HG03025 (cell line): ENCODE measurements at regions not wholly inside any gene's neighbourhood (a gene's known extent, or its start where the extent isn't known, plus 50 kb on each side); places are given as distances from the start of the nearest gene placed in this dataset.
"Not testable (repeated sequence)": the region's sequence is repeated elsewhere in the genome, so short reads cannot be mapped to it uniquely, and the experiment has no call there.

Experiments
- ATAC-seq: cut with Tn5 transposase; IDR thresholded peaks from one replicate; pipeline ENCODE4 v1.9.1; 2021; ENCODE audit warnings: mild to moderate bottlenecking, moderate library complexity; ENCODE audit not compliant: unreplicated experiment, low FRiP score

DNA sequence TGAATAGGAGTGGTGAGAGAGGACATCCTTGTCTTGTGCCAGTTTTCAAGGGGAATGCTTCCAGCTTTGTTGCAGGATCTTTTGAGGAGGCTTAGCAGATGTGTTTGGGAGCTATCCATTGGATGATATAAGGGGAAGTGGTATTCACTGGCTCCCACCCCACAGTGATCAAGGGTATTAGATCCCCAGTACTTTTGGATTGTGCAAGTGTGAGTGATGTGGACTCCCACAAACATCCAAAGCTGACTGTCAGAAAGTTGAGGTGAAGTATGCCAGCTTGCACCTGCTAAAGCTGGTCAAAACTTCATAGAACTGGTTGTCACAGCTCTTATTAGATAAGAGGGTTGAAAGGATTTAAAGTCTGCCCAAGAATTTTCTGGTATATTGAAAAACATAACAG, 110.1 kb upstream of the BTG1 start:
- ATAC-seq: no peak

DNA sequence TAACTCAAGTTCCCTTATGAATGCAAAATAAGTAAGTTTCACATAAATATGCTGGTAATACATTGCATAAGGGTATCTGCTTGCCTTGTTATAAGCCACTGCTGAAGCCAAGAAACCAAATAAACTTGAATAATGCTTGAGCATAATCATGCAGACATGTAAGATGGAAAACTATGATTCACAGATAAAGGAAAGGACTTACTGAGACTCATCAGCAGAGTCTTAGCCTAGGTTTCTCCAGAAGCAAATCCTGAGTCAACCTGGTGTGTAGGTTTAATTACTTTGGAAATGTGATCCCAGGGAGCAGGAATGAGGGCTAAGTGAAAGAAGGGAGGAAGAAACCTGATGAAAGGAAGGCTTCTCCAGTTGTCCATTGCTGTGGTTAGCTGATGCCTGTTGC, 107.7 kb upstream of the BTG1 start:
- ATAC-seq: no peak

DNA sequence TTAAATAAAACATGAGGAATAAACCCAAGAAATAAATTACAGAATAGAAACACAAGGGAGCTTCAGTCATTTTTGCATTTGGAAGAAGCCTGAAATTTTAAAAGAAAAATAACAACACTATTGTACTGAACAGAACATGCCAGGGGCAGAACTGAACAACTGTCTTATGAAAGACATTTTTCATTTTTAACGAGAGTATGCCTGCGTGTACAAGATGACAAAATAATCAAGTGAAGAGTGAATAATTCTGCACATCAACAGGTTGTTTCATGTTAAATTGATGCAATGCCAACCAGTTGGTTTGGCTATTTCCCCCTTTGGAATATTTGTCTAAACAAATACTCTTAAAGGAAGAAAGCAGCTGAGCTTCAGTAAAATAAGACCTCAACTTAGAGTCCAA, 103.3 kb upstream of the BTG1 start:
- no peak for ATAC-seq

DNA sequence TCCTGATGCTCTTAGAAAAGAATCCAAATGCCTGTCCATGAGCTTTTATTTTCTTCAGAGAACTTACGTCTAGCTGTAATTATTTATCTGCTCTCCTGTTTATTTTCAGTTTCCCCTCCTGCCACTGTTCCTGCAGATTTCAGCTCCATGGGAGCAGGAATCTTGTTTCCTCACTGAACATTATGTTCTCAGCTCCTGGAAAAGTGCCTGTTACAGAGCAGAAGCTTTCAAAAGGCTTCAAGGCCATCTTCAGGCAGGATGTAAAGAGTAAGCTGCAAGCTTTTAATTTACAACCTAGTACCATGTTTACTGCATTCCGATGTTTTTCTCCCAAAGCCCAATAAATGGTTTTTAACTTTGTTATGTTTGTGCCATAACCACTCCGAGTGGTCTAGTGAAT, 98.4 kb upstream of the BTG1 start:
- ATAC-seq: no peak

DNA sequence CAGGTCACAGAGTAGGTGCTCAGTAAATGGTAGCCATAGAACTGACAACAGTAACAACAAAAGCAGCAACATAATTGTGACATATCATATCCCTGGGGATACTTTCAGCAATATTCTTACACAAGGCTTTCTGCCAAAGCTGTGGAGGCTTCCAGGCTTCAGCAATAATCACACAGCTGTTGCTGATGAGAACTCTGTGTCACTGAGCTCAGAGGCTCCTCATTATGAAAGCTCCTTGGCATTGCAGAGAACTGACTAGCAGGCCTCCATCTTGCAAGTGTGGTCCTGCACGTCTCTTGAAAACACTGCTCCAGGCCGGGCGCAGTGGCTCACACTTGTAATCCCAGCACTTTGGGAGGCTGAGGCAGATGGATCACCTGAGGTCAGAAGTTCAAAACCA, 97.3 kb upstream of the BTG1 start:
- ATAC-seq: no peak

DNA sequence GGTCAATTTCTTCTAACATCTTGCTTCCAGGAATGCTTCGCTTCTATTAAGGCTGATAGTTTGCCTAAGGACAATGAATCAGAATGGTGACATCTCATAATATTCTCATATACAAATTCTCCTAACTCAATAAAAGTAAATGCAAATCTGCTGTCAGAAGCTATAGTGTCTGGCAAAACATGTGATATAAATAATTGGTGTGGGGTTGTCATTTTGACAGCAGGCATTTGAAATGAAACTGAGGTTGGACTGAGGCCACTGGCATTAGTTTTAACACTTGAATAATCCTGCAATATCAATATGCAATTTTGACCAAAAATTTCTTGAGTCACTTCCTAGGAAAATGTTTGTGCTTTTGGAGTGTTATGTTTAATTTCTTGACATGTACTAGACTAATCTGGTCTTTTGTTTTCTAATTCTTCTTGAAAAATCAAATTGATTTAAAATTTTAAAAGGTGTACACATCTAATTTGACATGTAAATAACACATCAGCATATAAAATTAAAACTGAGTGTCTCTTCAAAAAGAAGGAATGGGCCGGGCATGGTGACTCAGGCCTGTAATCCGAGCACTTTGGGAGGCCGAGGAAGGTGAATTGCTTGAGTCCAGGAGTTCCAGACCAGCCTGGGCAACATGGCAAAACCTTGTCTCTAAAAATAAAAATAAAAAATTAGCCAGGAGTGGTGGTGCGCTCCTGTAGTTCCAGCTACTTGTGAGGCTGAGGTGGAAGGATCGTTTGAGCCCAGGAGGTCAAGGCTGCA, 92.3 kb upstream of the BTG1 start:
- no peak for ATAC-seq

DNA sequence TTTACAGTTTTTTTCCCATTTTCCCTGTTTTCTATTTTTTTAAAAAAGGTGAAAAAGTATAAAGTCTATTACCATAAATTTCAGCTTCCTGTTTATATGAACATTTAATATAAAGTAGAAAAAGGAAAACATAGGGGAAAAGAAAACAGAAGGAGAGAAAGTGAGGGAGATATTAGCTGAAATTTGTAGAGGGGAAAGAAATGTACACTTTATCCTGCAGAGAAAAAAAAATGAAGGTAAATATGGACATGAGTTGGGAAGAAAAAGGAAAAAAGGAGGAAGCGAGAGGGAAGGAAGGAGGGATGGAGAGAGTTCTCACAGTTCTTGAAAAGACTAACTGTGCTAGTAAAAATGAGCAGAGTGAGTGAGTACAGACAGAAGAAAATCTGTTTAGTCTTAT, 91.6 kb upstream of the BTG1 start:
- ATAC-seq: no peak

DNA sequence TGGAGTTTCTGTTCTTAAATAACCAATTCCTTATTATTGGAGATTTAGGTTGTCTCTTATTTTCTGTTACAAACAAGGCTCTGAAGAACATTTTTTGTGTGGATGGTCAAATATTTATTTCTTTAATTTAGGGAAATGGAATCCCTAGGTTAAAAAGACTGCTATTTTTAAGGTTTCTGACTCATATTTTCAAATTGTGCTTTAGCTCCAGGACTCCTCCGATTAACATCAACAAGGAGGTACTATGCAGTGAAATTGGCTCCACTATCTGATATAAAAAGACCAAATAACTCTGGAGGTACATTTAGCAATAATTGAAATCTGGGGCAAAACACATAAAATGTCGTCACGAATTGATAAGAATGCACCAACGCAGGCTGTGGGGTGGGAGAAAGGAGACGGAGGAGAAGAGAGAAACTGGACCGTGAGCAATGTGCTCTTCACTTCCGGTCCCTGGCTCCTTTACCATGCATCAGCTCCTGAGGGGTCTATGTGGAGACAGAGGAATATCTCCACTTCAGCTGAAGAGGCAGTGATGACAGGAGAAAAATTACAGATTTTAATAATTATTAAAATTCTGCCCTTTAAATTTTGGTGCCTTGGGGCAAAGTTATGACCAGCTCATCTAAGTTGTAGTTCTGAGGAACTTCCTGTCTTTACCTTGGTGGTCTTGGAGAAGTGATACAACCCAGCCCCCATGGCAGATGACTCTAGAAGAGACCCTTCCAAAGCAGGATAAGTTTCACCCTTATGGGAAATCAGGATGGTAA, 90.2 kb upstream of the BTG1 start:
- no peak for ATAC-seq

DNA sequence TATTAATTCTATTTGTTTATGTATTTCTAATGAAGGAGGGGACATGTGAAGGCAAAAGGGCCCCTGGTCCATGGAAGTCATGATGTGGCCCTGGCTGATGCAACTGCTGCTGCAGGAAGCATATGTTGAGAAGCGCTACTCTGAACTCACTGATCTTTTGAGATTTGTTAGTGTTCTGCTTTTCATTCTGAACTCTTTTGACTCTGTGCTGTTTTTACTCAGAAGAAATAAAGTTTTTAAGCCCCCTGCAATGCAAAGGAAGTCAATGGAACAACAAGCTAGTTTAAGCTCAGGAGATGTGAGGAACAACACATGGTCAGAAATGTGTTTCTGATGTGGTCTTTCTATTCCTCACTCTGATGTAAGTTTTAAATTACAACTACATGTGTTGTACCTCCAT, 88.9 kb upstream of the BTG1 start:
- ATAC-seq: no peak

DNA sequence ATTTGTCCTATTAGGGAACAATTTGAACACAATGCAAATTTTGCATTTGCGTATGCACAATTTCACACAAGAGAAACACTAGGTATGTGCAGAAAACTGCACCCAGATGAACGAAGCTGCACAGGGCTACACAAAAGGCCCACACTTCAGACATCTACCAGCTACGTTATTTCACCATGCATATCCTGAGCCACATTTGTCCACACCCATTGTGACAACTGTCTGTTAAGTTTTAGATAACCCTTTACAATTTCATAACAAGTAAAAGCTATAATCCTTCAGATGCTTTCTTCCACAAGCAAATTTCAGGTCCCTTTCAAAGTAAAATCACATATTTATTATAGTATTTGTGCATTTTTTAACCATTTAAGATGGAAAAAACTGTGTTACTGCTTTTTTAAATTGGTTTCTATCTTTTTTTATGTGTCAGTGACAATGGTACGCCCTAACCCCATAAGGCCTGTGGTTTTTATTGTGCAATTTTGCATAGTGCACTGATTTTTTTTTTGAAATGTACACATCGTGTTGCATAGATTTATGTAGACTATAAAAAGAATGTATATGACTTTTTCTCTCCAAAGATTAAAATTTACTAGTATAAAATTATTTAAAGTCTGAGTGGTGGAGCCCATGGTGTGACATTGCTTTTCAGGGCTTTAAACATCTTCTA, 87.8 kb upstream of the BTG1 start:
- no peak for ATAC-seq

DNA sequence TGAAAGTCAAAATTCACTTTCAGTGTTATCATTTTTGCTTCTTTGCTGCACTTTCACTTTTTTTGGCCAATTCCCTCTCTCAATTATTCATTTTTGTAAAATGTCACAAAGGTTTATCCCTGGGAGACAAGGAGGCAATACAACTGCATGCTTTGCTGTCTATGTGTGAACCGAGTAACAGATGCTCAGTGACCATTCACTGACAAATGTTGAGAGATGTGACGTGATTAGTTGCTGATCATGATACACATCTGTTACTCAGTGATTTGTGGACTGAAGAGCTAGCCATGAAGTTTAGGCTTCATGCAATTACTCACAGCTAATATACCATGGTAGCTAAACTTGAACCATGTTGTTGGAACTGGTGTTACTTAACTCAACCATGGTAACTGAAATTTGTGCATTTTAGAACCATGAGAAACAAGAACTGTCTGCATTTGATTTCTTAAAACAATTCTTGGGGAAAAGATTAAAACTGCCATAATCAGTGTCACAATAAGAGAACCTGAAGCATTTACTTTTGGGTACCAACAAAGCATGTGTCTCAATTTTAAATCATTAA, 86.8 kb upstream of the BTG1 start:
- ATAC-seq: not testable (repeated sequence)

DNA sequence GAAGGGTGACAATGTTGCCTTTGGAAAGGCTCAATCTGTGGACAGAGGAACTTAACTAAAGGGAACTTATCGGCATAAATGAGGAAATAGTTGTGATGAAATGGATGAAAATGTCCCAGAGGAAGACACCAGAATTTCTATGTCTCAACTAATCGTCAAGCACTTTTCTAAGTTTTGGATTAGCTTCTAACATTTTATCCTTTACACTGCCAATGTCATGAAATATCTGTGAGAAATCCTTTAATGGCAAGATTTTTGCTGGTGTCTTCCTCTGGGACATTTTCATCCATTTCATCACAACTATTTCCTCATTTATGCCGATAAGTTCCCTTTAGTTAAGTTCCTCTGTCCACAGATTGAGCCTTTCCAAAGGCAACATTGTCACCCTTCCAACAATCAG, 86.3 kb upstream of the BTG1 start:
- ATAC-seq: not testable (repeated sequence)

DNA sequence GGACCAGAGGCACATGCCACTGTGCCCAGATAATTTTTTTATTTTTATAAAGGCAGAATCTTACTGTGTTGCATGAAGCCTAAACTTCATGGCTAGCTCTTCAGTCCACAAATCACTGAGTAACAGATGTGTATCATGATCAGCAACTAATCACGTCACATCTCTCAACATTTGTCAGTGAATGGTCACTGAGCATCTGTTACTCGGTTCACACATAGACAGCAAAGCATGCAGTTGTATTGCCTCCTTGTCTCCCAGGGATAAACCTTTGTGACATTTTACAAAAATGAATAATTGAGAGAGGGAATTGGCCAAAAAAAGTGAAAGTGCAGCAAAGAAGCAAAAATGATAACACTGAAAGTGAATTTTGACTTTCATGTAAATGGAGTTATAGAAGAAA, 85.9 kb upstream of the BTG1 start:
- ATAC-seq: not testable (repeated sequence)

DNA sequence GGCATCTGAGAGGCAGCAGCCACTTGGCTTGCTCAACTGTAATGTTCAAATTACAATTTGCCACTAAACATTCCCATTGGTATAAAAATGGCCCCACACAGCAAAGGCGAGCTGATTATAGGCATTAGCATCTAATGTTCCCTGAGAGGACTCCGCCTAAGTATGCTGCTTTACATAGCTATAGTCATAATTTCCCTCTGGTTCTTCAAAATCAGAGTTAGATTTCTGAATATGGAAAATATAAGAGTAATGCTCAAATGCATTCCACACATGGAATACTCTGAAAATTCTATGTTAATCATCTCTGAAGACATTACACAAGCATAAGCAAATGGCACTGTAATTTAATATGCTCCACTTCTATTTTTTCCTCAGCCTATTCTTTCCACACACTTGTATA, 83.7 kb upstream of the BTG1 start:
- no peak for ATAC-seq

DNA sequence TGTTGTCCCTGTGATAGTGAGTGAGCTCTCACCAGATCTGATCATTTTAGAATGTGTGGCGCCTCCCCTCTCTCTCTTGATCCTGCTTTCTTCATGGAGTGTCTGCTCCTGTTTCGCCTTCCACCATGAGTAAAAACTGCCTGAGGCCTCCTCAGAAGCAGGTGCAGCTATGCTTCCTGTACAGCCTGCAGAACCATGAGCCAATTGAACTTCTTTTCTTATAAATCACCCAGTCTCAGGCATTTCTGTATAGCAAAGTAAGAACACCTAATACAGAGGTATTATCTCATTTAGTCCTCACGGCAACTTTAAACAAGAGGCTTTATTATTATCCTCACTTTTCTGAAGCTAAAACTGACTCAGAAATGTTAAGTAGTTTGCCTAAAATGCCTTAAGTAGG, 81.3 kb upstream of the BTG1 start:
- ATAC-seq: no peak

DNA sequence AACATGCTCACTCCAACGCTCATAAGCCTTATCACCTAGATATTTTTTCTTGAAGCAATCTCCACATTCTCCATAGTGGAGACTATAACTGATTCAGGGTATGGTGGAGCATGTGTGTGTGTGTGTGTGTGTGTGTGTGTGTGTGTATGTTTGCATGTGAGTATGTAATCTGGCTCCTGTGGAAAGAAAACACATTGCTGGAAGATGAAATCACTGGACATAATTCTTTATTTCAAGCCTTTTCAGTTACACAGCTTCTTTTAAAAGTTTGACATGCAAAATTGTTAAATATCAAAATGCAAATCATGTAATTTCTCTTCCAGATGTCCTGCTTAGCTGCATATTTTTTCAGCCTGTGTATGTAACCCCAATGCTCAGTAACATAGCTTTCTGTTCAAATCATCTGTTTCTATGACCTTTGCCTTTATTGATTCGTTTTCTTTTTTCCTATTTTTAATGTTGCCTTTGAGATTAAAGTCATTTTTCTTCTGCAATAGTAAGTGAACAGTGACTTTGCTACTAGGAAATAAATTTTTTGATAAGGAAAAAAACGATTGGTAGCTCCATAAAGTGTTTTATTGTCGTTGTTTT, 80.5 kb upstream of the BTG1 start:
- ATAC-seq: no peak

DNA sequence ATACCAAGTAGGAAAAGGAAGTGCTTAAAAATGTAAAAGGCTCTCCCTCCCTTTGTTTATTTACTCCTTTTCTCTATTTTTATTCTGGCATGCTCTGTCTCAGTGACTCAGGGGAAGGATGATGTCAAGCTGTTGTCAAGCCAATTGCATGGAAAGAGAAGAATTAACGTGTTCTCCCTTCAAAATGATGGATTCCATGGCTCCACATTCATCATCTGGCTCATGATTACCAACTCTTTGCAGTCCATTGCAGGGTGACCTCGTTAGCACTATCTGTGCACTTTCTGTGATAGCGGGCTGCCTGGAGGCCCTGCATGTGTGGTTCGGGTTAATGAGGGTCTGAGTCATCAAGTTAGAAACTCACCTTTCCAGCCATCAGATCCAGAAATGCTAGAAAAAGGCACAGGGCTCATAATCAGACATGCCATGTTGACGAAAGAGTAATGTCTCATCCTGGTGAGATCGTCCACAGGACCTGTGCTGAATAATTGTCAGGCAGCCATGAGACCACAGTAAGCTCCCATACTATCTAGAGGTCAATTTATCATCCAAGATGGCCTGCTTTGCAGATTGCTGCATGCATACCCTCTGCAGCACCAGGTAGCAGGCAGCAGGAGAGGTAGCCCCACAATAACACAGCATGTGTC, 79.2 kb upstream of the BTG1 start:
- no peak for ATAC-seq

DNA sequence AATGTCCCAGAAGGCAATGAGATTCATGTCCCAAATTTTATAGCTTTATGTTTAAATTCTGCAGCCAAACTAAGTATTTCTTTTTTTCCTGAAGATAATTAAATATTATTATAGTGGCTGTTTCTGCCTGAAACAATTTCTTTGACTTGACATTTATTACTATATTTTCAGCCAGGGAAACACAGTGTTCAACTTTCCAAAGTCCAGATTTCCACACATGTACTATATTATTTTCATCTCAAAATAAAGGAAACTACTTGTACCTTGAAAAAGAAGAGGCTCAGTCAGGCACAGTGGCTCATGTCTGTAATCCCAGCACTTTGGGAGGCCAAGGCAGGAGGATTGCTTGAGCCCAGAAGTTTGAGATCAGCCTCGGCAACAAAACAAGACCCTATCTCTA, 77.8 kb upstream of the BTG1 start:
- ATAC-seq: no peak

DNA sequence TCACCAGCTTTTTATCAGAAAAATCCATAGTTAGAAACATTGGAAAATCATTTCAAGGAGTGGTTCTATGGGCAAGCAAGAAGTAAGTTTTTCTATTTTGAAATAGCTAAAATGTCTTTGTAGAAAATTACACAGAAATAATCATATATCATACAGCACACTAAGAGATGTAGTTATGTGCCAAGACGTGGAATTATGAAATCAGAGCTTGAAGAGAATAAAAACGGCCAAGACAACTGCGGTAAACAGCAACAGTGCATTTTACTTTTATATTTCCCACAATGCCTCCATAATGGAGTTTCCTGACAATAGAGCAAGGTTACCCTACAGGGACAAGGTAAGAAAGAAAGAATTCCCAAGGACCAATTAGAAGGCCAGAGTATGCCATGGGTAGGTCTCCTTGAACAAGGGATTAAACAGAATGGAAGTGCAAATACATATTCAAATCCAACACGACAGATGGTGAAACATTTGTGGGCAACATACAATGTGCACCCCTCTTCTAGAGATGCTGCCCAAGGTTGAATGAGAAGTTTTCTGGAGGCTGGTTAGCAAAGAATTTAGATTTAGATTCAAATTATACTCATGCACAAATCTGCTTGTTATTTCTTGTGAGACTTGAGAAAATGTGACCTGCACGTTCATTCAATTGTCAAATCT, 76.1 kb upstream of the BTG1 start:
- ATAC-seq: no peak
